NCI-H1105 (cell line): ENCODE measurements at regions not wholly inside any gene's neighbourhood (a gene's known extent, or its start where the extent isn't known, plus 50 kb on each side); places are given as distances from the start of the nearest gene placed in this dataset.
"Not testable (repeated sequence)": the region's sequence is repeated elsewhere in the genome, so short reads cannot be mapped to it uniquely, and the experiment has no call there.

Experiments used
- DNase-seq: peaks from one replicate; lab custom pipeline; 2025; lab: John Stamatoyannopoulos, UW

DNA sequence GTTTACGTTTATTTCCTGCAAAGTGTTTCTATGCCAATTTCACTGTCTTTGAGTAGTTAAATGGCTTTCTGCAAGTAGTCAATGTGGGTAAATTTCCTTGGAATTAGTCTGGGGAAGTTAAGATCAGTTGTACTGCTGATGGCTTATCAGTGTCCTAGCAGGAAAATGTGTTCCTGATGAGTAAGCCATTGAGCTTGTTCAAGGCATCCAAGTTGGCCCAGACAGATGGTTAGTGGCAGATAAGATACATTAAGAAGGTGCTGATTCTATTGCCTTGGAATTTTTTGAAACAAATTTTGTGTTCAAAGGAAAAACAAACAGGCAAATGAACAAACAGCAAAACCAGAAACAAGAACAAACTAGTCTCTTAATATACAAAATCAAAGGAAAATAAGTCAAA, 258.4 kb downstream of the MAP2K6 start:
- DNase-seq, result no peak

GRCh38 chr17:69677130-69677529, 262.6 kb downstream of the MAP2K6 start:
- no peak for DNase-seq

DNA sequence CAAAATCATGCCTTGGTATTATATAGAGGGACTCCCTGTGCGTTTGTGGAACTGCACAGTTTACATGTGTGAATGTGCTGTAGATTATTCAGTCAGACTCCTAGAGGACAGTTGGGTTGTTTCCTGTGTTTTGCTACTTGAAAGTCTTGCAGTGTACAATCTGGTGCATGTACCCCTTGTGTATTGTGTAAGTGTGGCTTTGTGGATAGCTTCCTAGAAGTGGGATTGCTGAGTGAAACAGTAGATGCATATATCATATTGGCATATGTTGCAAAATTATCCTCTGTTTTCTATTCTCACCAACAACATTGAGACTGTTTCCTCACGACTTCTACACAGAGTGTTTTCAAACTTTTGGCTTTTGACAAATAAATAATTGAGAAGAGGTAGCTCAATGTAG, 263.7 kb downstream of the MAP2K6 start:
- DNase-seq, result no peak

DNA sequence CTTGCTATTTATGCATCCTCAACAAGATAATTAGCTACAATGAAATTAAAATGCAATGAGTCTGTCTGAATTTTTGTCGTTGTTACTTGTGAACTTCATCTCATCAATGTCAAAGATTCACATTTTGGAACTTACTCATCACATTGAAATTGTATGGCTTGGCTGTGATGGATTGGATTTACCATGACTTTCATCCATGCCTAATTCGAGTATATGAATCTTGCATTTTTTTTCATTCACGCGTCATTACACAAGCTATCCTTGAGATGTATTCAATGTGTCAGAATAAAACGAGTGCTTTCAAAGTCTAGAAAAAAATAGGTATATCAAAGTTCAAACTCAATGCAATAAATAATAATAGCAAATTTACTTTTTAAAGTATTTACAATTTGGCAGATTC, 265.3 kb downstream of the MAP2K6 start:
- no peak for DNase-seq

DNA sequence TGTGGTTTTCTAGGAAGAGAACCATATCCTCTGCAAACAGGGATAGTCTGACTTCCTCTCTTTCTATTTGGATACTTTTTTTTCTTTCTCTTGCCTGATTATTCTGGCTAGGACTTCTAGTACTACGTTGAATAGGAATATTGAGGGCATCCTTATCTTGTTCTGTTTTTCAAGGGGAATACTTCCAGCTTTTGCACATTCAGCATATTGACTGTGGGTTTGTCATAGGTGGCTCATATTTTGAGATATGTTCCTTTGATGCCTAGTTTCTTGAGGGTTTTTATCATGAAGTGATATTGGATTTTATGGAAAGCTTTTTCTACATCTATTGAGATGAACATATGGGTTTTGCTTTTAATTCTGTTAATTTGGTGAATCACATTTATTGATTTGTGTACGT, 269.8 kb downstream of the MAP2K6 start:
- no peak for DNase-seq

GRCh38 chr17:69685150-69685549, 270.7 kb downstream of the MAP2K6 start:
- not testable (repeated sequence) for DNase-seq

GRCh38 chr17:69690531-69690930, 276.0 kb downstream of the MAP2K6 start:
- no peak for DNase-seq

GRCh38 chr17:69692171-69692570, 277.7 kb downstream of the MAP2K6 start:
- DNase-seq, result no peak

GRCh38 chr17:69695646-69696045, 281.1 kb downstream of the MAP2K6 start:
- DNase-seq, result no peak

GRCh38 chr17:69696650-69697049, 282.2 kb downstream of the MAP2K6 start:
- no peak for DNase-seq

GRCh38 chr17:69698352-69698751, 283.9 kb downstream of the MAP2K6 start:
- not testable (repeated sequence) for DNase-seq

GRCh38 chr17:69702078-69702477, 287.6 kb downstream of the MAP2K6 start:
- no peak for DNase-seq

- DNase-seq, result no peak
These were observed 289.3 kb downstream of the MAP2K6 start for GRCh38 chr17:69703751-69704150.

DNA sequence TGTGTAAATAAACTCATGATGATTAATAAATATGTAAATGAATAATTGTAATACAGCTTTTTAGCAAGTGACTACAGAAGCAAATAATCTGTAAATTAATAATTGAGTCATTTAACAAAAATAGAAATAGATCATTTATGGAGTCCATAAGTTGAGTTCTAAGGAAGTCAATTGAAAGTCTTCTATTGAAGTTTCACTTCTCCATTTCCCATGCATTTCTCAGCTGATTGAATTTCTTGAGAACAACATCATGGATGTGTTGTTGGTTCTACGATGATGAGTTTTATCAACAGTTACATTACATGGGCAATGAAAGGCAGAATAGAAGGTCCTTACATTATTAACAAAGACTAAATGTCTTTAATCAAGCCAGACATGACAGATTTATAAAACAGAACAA, 290.4 kb downstream of the MAP2K6 start:
- no peak for DNase-seq

GRCh38 chr17:69706127-69706526, 291.6 kb downstream of the MAP2K6 start:
- DNase-seq, result no peak

- DNase-seq, result no peak
These were observed 294.9 kb downstream of the MAP2K6 start for GRCh38 chr17:69709441-69709840.

DNA sequence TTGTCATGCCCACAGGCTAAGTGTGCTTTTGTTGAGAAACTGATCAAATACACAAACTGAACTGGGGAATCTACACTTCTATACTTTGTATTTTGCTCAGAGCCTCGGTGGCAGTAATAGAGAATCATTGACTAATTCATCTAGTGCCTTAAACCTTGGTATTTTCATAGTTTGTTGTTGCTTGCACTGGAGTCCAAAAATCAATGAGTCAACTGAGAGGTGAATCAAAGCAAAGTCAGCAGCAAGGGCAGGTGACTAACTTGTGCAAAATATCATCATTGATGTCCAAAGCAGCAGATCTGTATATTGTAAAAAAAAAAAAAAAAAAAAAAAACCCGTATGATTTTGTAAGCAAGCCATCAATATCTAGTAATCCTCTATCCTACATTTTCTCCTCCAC, 296.4 kb downstream of the MAP2K6 start:
- no peak for DNase-seq

DNA sequence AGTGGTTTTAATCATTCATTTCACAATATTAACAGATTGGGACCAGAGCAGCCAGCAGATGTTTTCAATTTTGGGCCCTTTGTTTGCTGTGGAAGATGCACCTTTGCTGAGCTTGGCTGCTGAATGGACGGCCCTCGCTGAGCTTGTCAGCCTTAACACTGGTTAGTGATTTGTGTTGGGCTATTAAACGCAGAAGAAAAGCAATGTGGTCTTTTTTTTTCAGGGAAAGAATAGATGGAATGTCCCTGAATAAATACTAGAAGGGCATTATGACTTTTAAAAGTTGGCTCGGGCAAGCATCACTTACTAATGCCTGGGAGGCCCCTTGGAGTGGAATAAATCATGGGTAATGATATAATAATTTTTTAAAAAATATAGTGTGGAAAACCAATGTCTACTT, 297.0 kb downstream of the MAP2K6 start:
- DNase-seq, result peak; percentile 18

DNA sequence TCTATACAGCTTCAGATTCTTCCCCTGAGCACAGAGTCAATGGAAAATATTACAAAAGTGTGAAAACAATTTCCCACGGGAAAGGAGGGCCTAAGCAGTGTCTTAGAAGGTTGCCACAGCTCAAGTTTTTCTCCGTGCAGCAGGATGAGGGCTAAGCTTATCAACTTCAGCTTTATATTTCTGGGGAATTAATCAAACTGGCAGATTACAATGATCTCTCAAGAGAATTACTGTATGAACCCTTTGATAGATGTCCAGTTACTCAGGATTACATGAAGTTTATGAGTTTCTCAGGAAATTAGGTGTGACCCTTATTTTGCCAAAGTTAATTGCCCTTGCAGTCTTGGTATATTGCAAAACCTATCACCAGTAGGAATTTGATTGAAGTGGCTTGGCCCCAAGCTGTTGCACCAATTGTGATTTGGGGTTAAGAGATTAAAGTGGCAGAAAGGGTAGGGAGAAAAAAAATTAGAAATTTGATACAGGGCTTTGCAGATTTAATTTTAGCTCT, 298.4 kb downstream of the MAP2K6 start:
- no peak for DNase-seq

- DNase-seq, result no peak
These were observed 299.3 kb downstream of the MAP2K6 start for GRCh38 chr17:69713815-69714214.

DNA sequence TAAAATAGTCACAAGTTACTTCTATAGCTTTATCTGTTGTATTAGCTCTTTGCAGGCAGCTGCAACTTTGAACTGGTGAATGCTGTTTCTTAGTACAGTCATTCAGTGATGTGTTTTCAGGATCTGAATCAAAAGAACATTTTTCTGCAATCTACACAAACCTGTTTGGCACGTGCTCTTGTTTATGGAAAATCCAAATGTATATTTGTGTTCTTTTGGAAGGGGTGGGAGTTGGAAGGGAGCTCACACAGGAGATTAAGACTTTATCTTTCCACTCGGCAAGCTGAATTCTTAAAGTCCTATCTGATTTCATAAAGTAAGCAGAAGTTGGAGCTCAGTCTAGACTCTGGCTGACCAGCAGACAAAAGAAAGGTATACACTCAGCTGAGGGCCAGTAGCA, 300.2 kb downstream of the MAP2K6 start:
- no peak for DNase-seq

- no peak for DNase-seq
These were observed 301.2 kb downstream of the MAP2K6 start for GRCh38 chr17:69715656-69716055.

DNA sequence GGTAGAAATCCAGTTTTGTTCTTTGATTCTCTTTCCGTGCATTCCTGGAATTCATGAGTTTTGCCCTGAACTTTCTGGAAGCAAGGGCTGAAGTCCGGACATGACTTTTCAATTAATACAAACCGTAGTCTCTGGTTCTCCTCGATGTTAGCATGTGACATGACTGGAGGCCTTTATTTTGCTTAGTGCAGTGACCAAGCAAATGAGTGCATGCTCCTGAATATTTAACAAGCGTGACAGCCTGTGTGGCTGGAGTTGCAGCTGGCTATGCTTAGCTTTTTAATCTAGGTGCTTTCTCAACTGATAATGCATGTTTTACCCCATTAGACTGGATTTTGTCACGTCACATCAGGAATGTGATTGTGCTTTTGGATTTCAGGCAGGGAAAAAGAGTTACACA, 302.1 kb downstream of the MAP2K6 start:
- no peak for DNase-seq

- DNase-seq, result no peak
These were observed 302.7 kb downstream of the MAP2K6 start for GRCh38 chr17:69717214-69717613.

GRCh38 chr17:69717819-69718218, 303.3 kb downstream of the MAP2K6 start:
- DNase-seq, result no peak
